HG03571 (cell line): ENCODE measurements at regions not wholly inside any gene's neighbourhood (a gene's known extent, or its start where the extent isn't known, plus 50 kb on each side); places are given as distances from the start of the nearest gene placed in this dataset.
"Not testable (repeated sequence)": the region's sequence is repeated elsewhere in the genome, so short reads cannot be mapped to it uniquely, and the experiment has no call there.

ENCODE experiments used
- ATAC-seq: cut with Tn5 transposase; IDR thresholded peaks from one replicate; pipeline ENCODE4 v1.9.1; 2021; ENCODE audit not compliant: unreplicated experiment

DNA sequence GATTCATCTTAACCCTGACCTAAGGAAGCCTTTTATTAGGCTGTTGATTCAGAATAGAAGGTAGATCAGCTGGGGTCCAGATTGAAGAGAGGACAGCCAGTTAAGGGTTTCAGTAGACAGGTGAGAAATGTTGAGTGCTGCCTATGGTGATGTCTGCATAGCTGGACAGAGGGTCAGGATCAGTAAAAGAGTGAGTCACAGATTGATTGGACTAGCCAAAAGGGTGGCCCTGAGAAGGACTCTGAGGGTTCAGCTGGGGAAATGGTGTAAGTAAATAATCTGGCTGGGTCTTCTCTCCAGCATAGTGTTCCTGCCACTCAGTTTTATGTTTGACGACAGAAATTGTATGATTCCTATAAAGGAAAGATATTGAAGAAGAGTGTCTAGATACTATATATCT is 227.7 kb downstream of the RTP5 start:
- ATAC-seq = not testable (repeated sequence)

DNA sequence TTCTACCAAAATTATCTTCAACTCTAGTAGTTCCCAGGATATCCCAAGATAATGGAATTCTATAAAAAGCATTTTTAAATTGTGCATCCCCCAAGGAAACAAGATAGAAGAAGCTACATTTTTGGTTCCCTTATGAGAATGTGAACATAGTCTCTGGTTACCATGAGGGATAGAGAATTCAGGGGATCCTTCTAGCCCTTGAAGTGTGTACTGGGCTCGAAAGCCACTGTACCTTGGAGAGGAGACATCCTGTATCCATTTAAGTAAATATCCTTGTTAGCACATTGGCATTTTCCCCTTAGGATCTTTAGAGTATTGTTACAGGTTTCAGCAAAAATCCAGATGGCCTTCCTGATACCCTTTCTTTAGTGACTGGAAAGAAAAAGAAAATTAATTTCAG is 228.5 kb downstream of the RTP5 start:
- no peak for ATAC-seq

GRCh38 chr2:242098445-242099128 is 229.1 kb downstream of the RTP5 start:
- ATAC-seq = no peak

- ATAC-seq = not testable (repeated sequence)
Measured at GRCh38 chr2:242103093-242103492, 233.6 kb downstream of the RTP5 start.

GRCh38 chr2:242104202-242104956 is 234.8 kb downstream of the RTP5 start:
- not testable (repeated sequence) for ATAC-seq

GRCh38 chr2:242107065-242107464 is 237.5 kb downstream of the RTP5 start:
- not testable (repeated sequence) for ATAC-seq

- ATAC-seq = not testable (repeated sequence)
Measured at GRCh38 chr2:242108797-242109500, 239.4 kb downstream of the RTP5 start.

- ATAC-seq = not testable (repeated sequence)
Measured at GRCh38 chr2:242109819-242110218, 240.3 kb downstream of the RTP5 start.

DNA sequence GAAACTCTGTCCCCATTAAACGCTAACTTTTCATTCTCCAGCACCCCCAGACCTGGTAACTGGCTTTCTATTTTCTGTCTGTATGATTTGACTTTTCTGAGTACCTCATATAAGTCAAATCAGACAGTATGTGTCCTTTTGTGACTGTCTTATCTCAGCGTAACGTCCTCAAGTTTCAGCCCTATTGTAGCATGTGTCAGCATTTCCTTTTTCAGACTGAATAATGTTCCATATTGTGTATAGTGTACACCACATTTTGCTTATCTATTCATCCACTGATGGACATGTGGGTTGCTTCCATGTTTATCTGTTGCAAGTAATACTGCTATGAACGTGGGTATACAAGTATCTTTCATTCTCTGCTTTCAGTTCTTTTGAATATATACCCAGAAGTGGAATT is 242.4 kb downstream of the RTP5 start:
- not testable (repeated sequence) for ATAC-seq

- ATAC-seq = not testable (repeated sequence)
Measured at GRCh38 chr2:242113492-242113891, 244.0 kb downstream of the RTP5 start.

DNA sequence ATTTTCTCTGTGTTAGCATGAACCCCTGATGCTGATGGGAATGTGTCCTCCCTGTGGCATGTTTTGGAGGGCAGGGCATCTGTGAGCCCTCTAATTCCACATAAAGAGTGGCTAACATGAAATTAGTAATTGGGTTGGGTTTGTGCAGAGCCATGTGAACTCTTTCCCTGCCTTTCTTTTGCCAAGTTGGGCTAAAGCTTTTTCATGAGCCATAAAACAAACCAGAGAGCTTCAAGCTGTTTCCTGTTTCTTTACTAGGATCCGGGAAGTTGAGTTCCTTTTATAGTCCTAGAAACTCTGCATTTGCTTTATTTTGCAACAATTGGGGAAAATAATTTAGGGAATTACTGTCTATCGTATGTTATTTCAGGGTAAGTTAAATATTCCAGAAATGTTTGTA is 247.1 kb downstream of the RTP5 start:
- not testable (repeated sequence) for ATAC-seq

DNA sequence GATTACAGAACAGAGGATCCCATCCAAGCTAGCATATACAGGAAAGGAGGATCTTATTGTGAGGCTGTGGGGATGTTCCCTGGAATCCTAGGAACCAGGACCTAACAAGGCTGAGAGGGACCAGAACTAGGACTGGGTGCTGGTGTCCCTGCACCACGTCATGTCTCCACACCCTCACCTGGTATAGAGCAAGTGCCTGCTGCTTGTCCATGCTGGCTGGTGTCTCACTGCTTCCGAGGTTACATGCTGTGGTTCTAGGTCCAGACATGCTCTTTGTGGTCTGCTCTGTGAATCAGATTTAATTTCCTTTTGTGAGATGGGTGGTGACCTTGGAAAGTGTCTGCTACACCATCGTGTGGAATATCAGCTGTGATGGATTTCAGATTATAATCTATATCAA is 247.8 kb downstream of the RTP5 start:
- ATAC-seq = not testable (repeated sequence)

DNA sequence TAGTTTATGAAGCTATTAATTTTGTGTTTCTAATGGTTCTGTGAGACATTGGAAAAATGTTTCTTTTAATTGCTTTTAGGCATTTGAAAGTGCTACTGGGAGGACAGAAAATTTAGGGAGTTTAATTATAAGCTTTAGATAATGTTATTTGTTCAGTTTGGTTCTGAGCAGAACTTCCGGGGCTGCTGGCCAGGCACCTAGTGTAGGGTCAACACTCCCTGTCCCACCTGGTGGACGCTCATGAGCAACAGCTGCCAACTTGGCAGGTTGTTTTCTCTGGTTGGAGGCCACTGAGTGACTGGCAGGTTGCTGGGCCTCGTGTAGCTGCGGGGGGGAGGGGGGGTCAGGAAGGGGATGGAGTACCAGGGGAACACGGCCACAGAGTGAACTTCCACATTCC is 250.2 kb downstream of the RTP5 start:
- ATAC-seq = not testable (repeated sequence)

- not testable (repeated sequence) for ATAC-seq
Measured at GRCh38 chr2:242130682-242131081, 261.2 kb downstream of the RTP5 start.

GRCh38 chr2:242159921-242160320 is 290.4 kb downstream of the RTP5 start:
- not testable (repeated sequence) for ATAC-seq

- not testable (repeated sequence) for ATAC-seq
Measured at GRCh38 chr2:242165115-242165514, 295.6 kb downstream of the RTP5 start.

DNA sequence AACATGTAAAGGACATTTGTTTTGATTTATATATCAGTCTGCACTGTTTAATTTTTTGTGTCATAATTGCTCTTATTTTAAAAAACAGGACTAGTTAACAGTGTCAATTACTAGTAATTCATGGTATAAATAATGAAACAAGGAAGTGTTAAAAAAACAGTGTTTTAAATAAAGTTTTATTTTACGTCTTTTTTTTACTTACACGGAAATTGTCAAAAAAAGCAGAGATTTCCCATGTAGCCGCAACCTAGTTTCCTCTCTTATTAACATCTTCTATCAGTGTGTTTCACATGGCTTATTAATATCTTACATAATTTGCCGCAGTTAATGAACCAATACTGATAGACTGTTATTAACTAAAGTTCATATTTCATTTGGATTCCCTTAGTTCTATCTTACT is 301.8 kb downstream of the RTP5 start:
- ATAC-seq = not testable (repeated sequence)
